ENCODE measurements at regions not wholly inside any gene's neighbourhood (a gene's known extent, or its start where the extent isn't known, plus 50 kb on each side); places are given as distances from the start of the nearest gene placed in this dataset.

- TF ChIP-seq CTCF (IDR thresholded peaks at IDR 0.05; ENCODE audit: poor library complexity) (no peak), EZH2 (IDR thresholded peaks at IDR 0.05; ENCODE audit: borderline replicate concordance) (no peak), EZH2phosphoT487 (IDR thresholded peaks at IDR 0.05; ENCODE audit: low read depth, severe bottlenecking, unreplicated experiment) (no peak)
Observed at GRCh38 chr14:54300881-54301280, 95.9 kb upstream of the CDKN3 start.

Data from hepatocyte (in vitro differentiated cells).